Astrocyte (in vitro differentiated cells and primary cell): ENCODE measurements at regions not wholly inside any gene's neighbourhood (a gene's known extent, or its start where the extent isn't known, plus 50 kb on each side); places are given as distances from the start of the nearest gene placed in this dataset.

Source experiments
- EZH2 ChIP-seq: IDR thresholded peaks from 2 replicates; pipeline ENCODE4 v1.6.1; 2012; ENCODE audit warnings: mild to moderate bottlenecking, low read length, inconsistent platforms; ENCODE audit not compliant: insufficient read depth
- TF ChIP-seq, protein P1 (sequence below): IDR thresholded peaks from 2 replicates; pipeline ENCODE4 v1.5.1; 2011; ENCODE audit warnings: low read depth, mild to moderate bottlenecking, inconsistent platforms, low read length, moderate library complexity; ENCODE audit not compliant: insufficient read depth

- TF ChIP-seq, protein P1, sequence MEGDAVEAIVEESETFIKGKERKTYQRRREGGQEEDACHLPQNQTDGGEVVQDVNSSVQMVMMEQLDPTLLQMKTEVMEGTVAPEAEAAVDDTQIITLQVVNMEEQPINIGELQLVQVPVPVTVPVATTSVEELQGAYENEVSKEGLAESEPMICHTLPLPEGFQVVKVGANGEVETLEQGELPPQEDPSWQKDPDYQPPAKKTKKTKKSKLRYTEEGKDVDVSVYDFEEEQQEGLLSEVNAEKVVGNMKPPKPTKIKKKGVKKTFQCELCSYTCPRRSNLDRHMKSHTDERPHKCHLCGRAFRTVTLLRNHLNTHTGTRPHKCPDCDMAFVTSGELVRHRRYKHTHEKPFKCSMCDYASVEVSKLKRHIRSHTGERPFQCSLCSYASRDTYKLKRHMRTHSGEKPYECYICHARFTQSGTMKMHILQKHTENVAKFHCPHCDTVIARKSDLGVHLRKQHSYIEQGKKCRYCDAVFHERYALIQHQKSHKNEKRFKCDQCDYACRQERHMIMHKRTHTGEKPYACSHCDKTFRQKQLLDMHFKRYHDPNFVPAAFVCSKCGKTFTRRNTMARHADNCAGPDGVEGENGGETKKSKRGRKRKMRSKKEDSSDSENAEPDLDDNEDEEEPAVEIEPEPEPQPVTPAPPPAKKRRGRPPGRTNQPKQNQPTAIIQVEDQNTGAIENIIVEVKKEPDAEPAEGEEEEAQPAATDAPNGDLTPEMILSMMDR: peak; percentile 5
- no peak for TF ChIP-seq EZH2
Measured at GRCh38 chr1:218674280-218674773, 329.2 kb downstream of the TGFB2 start.
